HUDEP-2 (cell line): ENCODE measurements at regions not wholly inside any gene's neighbourhood (a gene's known extent, or its start where the extent isn't known, plus 50 kb on each side); places are given as distances from the start of the nearest gene placed in this dataset.
A peak's percentile ranks its signal among the peaks of the same experiment; 100 is the strongest.

Source experiments
- DNase-seq, 76 experiments: peaks; one replicate each; lab custom pipeline; 2025; ENCODE audit not compliant: unreplicated experiment in 76 of 76; lab: John Stamatoyannopoulos, UW

- DNase-seq: no peak
Measured at GRCh38 chr2:204219196-204219595, 282.6 kb downstream of the ICOS start.

DNA sequence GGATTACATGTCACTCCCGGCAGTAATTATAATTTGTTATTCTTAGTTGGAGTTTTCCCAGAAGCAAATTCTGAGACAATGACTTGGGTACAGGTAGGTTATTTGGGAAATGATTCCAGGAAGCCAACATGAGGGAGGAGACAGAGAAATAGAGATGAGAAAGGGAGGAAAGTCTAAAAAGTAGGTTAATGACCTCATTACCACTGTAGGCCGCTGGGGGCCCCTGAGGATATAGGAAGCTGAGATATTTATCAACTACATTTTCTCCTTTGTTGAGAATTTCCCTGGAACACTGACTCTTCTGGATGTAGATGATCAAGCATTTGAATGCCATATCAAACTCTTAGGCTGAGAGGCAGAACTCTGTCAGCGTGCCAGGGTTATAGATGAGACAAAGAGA, 284.3 kb downstream of the ICOS start:
- no peak for DNase-seq

- no peak for DNase-seq
Measured at GRCh38 chr2:204223046-204223445, 286.5 kb downstream of the ICOS start.

DNA sequence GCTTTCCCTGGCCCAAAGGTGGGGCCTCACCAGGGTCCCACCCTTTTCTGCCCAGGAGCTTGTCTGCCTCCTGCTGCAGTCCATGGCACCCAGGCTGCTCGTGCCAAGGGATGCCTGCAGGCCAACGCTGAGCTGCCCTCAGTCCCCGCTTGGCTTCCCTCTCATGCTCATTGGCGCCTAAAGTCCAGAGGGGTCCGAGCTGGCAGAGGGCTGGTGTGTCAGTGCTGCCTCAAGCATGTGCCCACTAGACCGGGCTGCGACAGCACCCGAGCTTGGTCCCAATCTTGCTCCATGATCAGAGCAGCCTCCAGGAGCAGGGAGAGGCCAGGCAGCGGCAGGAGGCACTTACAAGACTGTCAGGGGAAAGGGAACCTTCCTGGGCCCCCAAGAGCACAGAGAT, 287.0 kb downstream of the ICOS start:
- DNase-seq: no peak

DNA sequence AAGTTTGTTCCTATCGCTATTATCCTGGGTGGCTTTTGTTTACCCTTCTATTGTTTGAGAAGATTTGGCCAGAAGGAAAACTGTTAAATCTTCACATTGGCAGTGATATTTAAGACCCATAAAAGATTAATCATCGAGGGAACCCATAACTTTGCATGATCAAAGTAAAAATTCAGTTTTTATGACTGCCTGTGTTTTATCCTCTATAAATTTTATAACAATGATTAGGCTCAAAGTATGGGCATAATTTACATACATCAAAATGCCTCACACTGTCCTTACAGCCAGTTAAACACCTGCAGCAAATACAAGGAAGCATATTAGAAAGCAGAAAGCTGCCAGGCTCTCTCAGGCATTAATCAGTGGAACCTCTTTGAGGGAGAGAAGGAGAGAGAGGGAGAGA, 289.1 kb downstream of the ICOS start:
- DNase-seq: no peak

GRCh38 chr2:204226305-204226880, 289.8 kb downstream of the ICOS start:
- DNase-seq: no peak

- no peak for DNase-seq
Measured at GRCh38 chr2:204228169-204228886, 291.8 kb downstream of the ICOS start.

DNA sequence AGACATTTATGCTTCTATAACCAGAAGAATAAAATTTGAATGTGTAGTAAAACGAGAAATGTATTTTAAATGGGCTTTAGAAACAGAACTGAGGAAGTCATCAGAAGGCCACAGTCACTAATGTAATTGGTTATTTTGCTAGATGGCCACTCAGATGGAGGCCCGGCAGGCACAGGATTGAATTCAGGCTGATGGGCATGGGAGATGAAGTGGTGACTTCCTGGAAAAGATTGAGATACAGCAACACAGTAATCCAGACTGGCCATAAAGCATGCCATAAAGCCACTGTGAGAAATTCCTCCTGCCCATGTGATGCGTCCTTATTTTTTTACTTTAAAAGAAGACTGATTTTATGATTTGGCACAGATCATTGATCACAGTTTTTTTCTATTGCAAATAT, 297.7 kb downstream of the ICOS start:
- no peak for DNase-seq

GRCh38 chr2:204234879-204235278, 298.3 kb downstream of the ICOS start:
- no peak for DNase-seq

DNA sequence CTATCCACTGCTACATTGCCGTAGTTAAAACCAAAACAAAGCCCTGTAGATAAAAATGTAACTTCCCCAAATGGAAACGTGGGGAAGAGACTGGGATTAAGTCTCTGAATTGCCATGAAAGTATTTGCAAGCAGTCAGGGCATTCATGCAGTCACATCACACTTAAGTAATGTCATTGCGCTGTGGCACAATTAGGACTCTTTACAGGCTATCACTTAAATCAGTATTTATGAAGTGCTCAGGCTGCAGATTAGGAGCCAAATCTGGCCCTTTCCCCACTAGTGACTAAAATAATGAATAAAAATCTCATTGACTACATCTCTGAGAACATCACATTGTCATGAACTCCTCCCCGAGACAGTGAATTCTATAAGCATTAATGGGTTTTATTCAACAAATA, 300.9 kb downstream of the ICOS start:
- DNase-seq: no peak

- DNase-seq: peak in 1 of 76 experiments; percentile 1
Measured at GRCh38 chr2:204239411-204240165, 303.0 kb downstream of the ICOS start.

- no peak for DNase-seq
Measured at GRCh38 chr2:204240961-204241360, 304.3 kb upstream of the PARD3B start.

- DNase-seq: no peak
Measured at GRCh38 chr2:204249437-204249836, 295.8 kb upstream of the PARD3B start.

- no peak for DNase-seq
Measured at GRCh38 chr2:204250692-204251091, 294.6 kb upstream of the PARD3B start.

DNA sequence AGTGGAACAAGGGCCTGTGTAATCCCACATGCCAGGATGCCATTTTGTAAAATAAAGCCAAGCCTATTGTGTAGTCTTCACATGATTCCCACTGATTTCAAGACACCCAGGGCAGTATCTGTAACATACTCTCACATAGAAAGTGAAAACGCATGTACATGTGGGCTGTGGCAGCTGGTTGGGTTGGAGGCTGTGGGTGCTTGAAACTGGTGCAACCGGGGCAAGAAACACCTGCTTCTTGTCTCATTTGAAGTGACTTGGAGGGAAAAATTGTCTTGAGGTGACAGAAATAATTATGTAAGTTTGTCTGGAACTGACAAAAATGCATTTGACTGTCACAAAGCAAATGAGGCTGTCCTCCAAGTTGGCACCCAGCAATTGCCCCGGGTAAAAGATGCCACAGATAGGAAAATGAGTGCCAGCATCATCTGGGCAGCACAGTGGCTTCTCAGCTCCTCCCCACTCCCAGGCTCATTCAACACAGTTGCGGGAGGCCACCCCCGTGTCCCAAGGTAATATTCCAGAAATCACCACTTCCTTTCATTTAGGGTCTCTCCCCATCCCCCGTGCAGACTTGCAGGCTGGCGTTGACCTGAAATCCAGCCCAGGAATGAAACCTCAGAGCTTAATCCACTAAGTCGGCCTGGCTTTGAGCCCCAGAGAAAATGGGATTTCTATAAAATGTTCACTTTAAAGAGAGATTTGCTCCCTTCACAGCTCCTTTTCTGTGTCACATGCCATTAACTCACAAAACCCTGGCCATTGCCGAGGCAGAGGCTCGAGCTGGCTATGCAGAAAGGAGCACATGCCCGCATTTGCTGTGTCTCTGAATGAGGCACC, 293.9 kb upstream of the PARD3B start:
- no peak for DNase-seq

DNA sequence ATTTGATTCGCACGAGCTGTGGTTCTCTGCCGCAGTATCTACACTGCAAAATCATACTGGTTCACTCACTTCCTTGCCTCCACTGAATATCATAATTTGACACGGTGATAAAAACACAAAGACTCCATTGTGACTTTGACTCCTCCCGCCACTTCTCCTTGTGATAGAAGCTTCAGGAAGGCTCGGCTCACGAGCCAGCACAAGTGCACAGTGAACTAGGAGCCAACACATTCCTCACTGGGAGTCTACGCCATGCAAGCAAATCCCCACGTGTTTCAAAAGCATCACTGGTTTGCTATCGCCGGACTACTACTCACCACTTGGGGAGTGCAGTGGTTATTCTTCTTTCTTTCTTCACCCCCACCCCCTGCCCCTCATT, 293.3 kb upstream of the PARD3B start:
- DNase-seq: no peak

DNA sequence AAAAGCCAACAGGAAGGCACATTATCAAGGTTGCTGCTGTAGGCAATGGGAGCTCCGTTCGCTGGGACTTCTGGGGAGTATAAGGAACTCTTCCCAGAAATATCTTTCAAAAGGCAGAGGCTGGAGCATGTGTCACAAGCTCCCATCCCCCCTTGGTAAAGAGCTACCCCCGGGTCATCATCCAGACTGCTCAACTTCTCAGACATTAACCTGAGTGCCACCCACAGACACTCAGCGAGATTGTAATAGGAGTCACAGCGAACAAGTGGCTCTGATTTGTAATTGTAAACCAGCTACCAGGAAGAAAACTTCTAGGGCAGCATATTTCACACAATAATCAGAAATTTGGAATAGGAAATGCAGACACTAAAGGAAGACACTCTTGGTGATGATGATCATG, 290.2 kb upstream of the PARD3B start:
- no peak for DNase-seq

DNA sequence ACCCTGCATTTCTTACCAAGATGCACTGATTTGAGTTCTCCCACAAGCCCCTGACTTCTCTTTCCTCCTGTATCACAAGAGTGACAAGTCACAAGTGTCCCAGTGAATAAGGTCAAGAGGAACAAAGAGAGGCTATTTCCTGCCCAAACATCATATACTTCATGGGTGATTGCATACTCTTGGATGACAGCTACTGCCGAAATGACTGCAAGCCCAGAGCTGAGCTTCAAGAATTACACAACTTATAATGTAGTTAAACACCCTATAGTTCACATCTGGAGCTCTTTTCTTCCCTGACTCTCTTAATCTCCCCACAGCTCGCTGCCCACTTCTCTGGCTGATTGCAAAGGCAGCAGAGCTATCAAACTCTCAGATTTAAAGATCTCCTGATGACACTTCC, 289.7 kb upstream of the PARD3B start:
- DNase-seq: no peak

GRCh38 chr2:204257781-204258180, 287.5 kb upstream of the PARD3B start:
- DNase-seq: no peak

DNA sequence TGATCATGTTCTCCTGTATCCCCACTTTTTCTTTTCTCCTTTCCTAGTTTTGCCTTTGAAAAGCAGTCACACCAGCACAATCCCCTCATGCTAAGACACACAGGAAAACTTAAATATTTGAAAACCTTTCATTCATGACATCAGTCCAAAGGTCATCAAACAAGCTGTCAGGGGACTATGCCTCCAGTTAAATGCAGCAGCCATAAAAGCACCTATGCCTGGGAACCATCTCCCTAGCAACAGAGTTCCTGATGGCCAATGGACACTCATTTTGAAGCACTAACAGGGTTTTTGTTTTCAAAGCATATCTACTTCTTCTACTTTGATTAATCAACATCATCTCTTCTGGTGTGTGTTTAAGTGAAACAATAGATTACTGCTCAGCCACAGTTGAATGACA, 286.4 kb upstream of the PARD3B start:
- DNase-seq: no peak
